H9 (cell line): ENCODE measurements at regions not wholly inside any gene's neighbourhood (a gene's known extent, or its start where the extent isn't known, plus 50 kb on each side); places are given as distances from the start of the nearest gene placed in this dataset.

Source experiments
- DNase-seq: peaks from one replicate; pipeline ENCODE4 v3.0.0-alpha.2; 2017
- H2AFZ ChIP-seq: one replicate; pipeline ENCODE4 v1.6.1; 2013; ENCODE audit warnings: mild to moderate bottlenecking, low read length, control low read depth, moderate library complexity
- H2AK5ac ChIP-seq: 2 replicates; pipeline ENCODE4 v1.6.1; 2013; ENCODE audit warnings: low read length, control low read depth, mixed read lengths; ENCODE audit not compliant: insufficient read length
- H2BK120ac ChIP-seq: one replicate; pipeline ENCODE4 v1.6.1; 2013; ENCODE audit warnings: low read depth, mild to moderate bottlenecking, low read length, control low read depth, inconsistent platforms; ENCODE audit not compliant: poor library complexity, severe bottlenecking
- H2BK12ac ChIP-seq: 2 replicates; pipeline ENCODE4 v1.6.1; 2013; ENCODE audit warnings: low read length, control low read depth, mixed read lengths, low read depth; ENCODE audit not compliant: insufficient read length
- H2BK15ac ChIP-seq: 2 replicates; pipeline ENCODE4 v1.6.1; 2013; ENCODE audit warnings: low read depth, low read length, control low read depth
- H2BK20ac ChIP-seq: one replicate; pipeline ENCODE4 v1.6.1; 2013; ENCODE audit warnings: low read depth, mild to moderate bottlenecking, low read length, control low read depth, inconsistent platforms; ENCODE audit not compliant: poor library complexity, severe bottlenecking
- H2BK5ac ChIP-seq: 2 replicates; pipeline ENCODE4 v1.6.1; 2013; ENCODE audit warnings: low read length, control low read depth, mixed read lengths; ENCODE audit not compliant: insufficient read length
- H3K14ac ChIP-seq: 2 replicates; pipeline ENCODE4 v1.6.1; 2013; ENCODE audit warnings: low read length, control low read depth; ENCODE audit not compliant: insufficient read depth
- H3K18ac ChIP-seq: 2 replicates; pipeline ENCODE4 v1.6.1; 2013; ENCODE audit warnings: low read depth, mild to moderate bottlenecking, mixed read lengths, low read length, control low read depth; ENCODE audit not compliant: insufficient read length
- H3K23ac ChIP-seq: 2 replicates; pipeline ENCODE4 v1.6.1; 2013; ENCODE audit warnings: low read length, control low read depth, mixed read lengths, low read depth; ENCODE audit not compliant: insufficient read length
- H3K23me2 ChIP-seq: 2 replicates; pipeline ENCODE4 v1.6.1; 2013; ENCODE audit warnings: low read depth, mild to moderate bottlenecking, mixed read lengths, low read length, control low read depth; ENCODE audit not compliant: insufficient read length, poor library complexity, severe bottlenecking
- H3K27ac ChIP-seq: 2 replicates; pipeline ENCODE4 v1.5.1; 2013; ENCODE audit warnings: low read length, control low read depth, mixed read lengths, low read depth; ENCODE audit not compliant: insufficient read length
- H3K27me3 ChIP-seq: 2 replicates; pipeline ENCODE4 v1.6.1; 2013; ENCODE audit warnings: low read length, control low read depth, inconsistent platforms; ENCODE audit not compliant: insufficient read depth
- H3K4ac ChIP-seq: 2 replicates; pipeline ENCODE4 v1.6.1; 2013; ENCODE audit warnings: low read depth, mild to moderate bottlenecking, control low read depth, inconsistent platforms, low read length, moderate library complexity
- H3K4me1 ChIP-seq: 2 replicates; pipeline ENCODE4 v1.6.1; 2013; ENCODE audit warnings: low read length, control low read depth, inconsistent platforms; ENCODE audit not compliant: insufficient read depth
- H3K4me2 ChIP-seq: 2 replicates; pipeline ENCODE4 v1.6.1; 2013; ENCODE audit warnings: low read length, control low read depth, mixed read lengths; ENCODE audit not compliant: insufficient read length, insufficient read depth
- H3K56ac ChIP-seq: 2 replicates; pipeline ENCODE4 v1.6.1; 2013; ENCODE audit warnings: low read depth, mild to moderate bottlenecking, mixed read lengths, low read length, control low read depth; ENCODE audit not compliant: insufficient read length
- H3K79me1 ChIP-seq: 2 replicates; pipeline ENCODE4 v1.6.1; 2013; ENCODE audit warnings: low read depth, mild to moderate bottlenecking, moderate library complexity, low read length, control low read depth, inconsistent platforms; ENCODE audit not compliant: insufficient read depth, poor library complexity, severe bottlenecking
- H3K79me2 ChIP-seq: 2 replicates; pipeline ENCODE4 v1.6.1; 2013; ENCODE audit warnings: low read length, control low read depth, inconsistent platforms; ENCODE audit not compliant: insufficient read depth
- H3K9ac ChIP-seq: 2 replicates; pipeline ENCODE4 v1.6.1; 2013; ENCODE audit warnings: low read length, control low read depth, mixed read lengths; ENCODE audit not compliant: insufficient read length; ENCODE audit errors: extremely low read depth
- H3K9me3 ChIP-seq: one replicate; pipeline ENCODE4 v1.6.1; 2013; ENCODE audit warnings: low read depth, low read length, inconsistent platforms; ENCODE audit not compliant: control insufficient read depth
- H3T11ph ChIP-seq: one replicate; pipeline ENCODE4 v1.6.1; 2013; ENCODE audit warnings: mild to moderate bottlenecking, low read length, control low read depth, inconsistent platforms
- H4K20me1 ChIP-seq: one replicate; pipeline ENCODE4 v1.6.1; 2013; ENCODE audit not compliant: control insufficient read depth, insufficient read length, insufficient read depth
- H4K5ac ChIP-seq: 2 replicates; pipeline ENCODE4 v1.6.1; 2013; ENCODE audit warnings: low read depth, mild to moderate bottlenecking, mixed read lengths, low read length, control low read depth; ENCODE audit not compliant: insufficient read length
- H4K8ac ChIP-seq: replicated peaks from 2 replicates; pipeline ENCODE4 v1.6.1; 2013; ENCODE audit warnings: low read length, control low read depth, mixed read lengths, low read depth; ENCODE audit not compliant: insufficient read length
- H4K91ac ChIP-seq: 2 replicates; pipeline ENCODE4 v1.6.1; 2013; ENCODE audit warnings: low read depth, mild to moderate bottlenecking, moderate library complexity, mixed read lengths, low read length, control low read depth; ENCODE audit not compliant: insufficient read length
- H3K27ac Mint-ChIP-seq, 3 experiments: 2 replicates in 2 of 3; 3 replicates in 1 of 3; pipeline ENCODE4 v1.8.0; 2020 to 2021; ENCODE audit warnings: mixed read lengths in 3 of 3, mild to moderate bottlenecking in 1 of 3, moderate library complexity in 1 of 3
- H3K27me3 Mint-ChIP-seq: 2 replicates; pipeline ENCODE4 v1.8.0; 2021; ENCODE audit warnings: low read depth, mild to moderate bottlenecking, moderate library complexity, mixed read lengths
- H3K36me3 Mint-ChIP-seq, 3 experiments: 2 replicates in 2 of 3; 3 replicates in 1 of 3; pipeline ENCODE4 v1.8.0; 2020 to 2021; ENCODE audit warnings: low read depth in 3 of 3, mixed read lengths in 3 of 3; ENCODE audit not compliant: insufficient read depth in 1 of 3
- H3K4me1 Mint-ChIP-seq, 2 experiments: 2 replicates each; pipeline ENCODE4 v1.8.0; 2020; ENCODE audit warnings: mixed read lengths in 2 of 2
- H3K4me3 Mint-ChIP-seq, 2 experiments: 2 replicates in 1 of 2; 3 replicates in 1 of 2; pipeline ENCODE4 v1.8.0; 2020 to 2021; ENCODE audit warnings: mild to moderate bottlenecking in 2 of 2, mixed read lengths in 2 of 2, moderate library complexity in 1 of 2
- H3K9me3 Mint-ChIP-seq, 2 experiments: 2 replicates in 1 of 2; 3 replicates in 1 of 2; pipeline ENCODE4 v1.8.0; 2020; ENCODE audit warnings: mild to moderate bottlenecking in 2 of 2, mixed read lengths in 2 of 2, moderate library complexity in 1 of 2
- WGBS: extraction: QIAGEN DNeasy Blood & Tissue Kit; methylation state at CpG from one replicate; pipeline ENCODE4 v1.1.7; 2013; ENCODE audit warnings: missing lambda C conversion rate, low lambda C conversion rate, mixed read lengths; ENCODE audit not compliant: insufficient read length; ENCODE audit errors: extremely low coverage; 5-methylcytosine and 5-hydroxymethylcytosine counted together
- TF ChIP-seq, protein P1 (sequence below): fragments of 200-600 bp; sonication (generic); conservative IDR thresholded peaks from 3 replicates; pipeline ENCODE4 v1.8.0; 2021; ENCODE audit warnings: antibody characterized with exemption, mild to moderate bottlenecking

DNA sequence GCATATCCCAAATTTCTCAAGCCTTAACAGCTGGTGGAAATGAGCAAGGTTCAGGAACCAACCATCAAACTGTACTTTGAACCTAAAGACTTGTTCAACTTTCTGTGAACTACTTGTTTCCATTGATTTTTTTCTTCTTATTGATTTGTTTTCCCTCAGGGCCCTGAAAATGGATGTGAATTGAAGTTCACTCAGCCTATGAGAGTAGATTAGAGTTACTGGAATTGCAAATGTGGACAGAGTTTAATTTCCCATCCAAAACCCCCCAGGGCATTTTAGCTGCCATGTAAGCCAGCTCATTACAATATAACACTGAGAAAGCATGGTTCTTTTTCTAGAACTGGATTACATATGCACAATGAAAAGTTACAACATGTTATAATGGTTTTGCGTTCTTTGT, 1105.7 kb downstream of the REEP3 start:
- Histone ChIP-seq H3T11ph (no peak overlapping the region), H3K27me3 (no peaks in the 10 kb centered on the region), H3K23ac (no peak overlapping the region), H4K91ac (no peak overlapping the region), H3K9me3 (no peaks in the 10 kb centered on the region), H3K27ac (no peak overlapping the region), H3K56ac (no peak overlapping the region), H2BK15ac (no peak overlapping the region), H2BK20ac (no peak overlapping the region), H3K79me2 (no peaks in the 10 kb centered on the region), H3K18ac (no peak overlapping the region), H3K4me2 (no peak overlapping the region), H2AFZ (no peak overlapping the region), H2AK5ac (no peak overlapping the region), H4K5ac (no peak overlapping the region), H3K9ac (no peak overlapping the region), H3K4me1 (no peaks in the 10 kb centered on the region), H3K79me1 (no peaks in the 10 kb centered on the region), H3K4ac (no peak overlapping the region), H2BK12ac (no peak overlapping the region), H3K23me2 (no peaks in the 10 kb centered on the region), H3K14ac (no peak overlapping the region), H4K20me1 (no peaks in the 10 kb centered on the region), H2BK5ac (no peak overlapping the region), H4K8ac (no peak overlapping the region), H2BK120ac (no peak overlapping the region)
- WGBS, result no CpG with 5 or more reads among the region's 1 CpG
- Mint-ChIP-seq H3K4me1 (no peaks in the 10 kb centered on the region), H3K9me3 (no peaks in the 10 kb centered on the region), H3K27ac (no peak overlapping the region), H3K36me3 (no peaks in the 10 kb centered on the region), H3K4me3 (no peak overlapping the region), H3K27me3 (no peaks in the 10 kb centered on the region)
- TF ChIP-seq, protein P1, sequence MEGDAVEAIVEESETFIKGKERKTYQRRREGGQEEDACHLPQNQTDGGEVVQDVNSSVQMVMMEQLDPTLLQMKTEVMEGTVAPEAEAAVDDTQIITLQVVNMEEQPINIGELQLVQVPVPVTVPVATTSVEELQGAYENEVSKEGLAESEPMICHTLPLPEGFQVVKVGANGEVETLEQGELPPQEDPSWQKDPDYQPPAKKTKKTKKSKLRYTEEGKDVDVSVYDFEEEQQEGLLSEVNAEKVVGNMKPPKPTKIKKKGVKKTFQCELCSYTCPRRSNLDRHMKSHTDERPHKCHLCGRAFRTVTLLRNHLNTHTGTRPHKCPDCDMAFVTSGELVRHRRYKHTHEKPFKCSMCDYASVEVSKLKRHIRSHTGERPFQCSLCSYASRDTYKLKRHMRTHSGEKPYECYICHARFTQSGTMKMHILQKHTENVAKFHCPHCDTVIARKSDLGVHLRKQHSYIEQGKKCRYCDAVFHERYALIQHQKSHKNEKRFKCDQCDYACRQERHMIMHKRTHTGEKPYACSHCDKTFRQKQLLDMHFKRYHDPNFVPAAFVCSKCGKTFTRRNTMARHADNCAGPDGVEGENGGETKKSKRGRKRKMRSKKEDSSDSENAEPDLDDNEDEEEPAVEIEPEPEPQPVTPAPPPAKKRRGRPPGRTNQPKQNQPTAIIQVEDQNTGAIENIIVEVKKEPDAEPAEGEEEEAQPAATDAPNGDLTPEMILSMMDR, result no peak
- no peak for DNase-seq
